T-helper 1 cell treated with Interleukin-12 subunit alpha and Interleukin-12 subunit beta and Interleukin-4 antibody, amounts not matched to agents 30 μg/mL and 1 μg/mL, for 36 hours (primary cell): ENCODE measurements at regions not wholly inside any gene's neighbourhood (a gene's known extent, or its start where the extent isn't known, plus 50 kb on each side); places are given as distances from the start of the nearest gene placed in this dataset.

Experiments
- H3K27ac Mint-ChIP-seq: one replicate; pipeline ENCODE4 v1.8.0; 2021; ENCODE audit warnings: mild to moderate bottlenecking, mixed read lengths
- H3K27me3 Mint-ChIP-seq: one replicate; pipeline ENCODE4 v1.8.0; 2021; ENCODE audit warnings: low read depth, mixed read lengths
- H3K36me3 Mint-ChIP-seq: one replicate; pipeline ENCODE4 v1.8.0; 2021; ENCODE audit warnings: low read depth, mixed read lengths
- H3K4me1 Mint-ChIP-seq: one replicate; pipeline ENCODE4 v1.8.0; 2021; ENCODE audit warnings: low read depth, mixed read lengths
- H3K4me3 Mint-ChIP-seq: one replicate; pipeline ENCODE4 v1.8.0; 2021; ENCODE audit warnings: mild to moderate bottlenecking, moderate library complexity, mixed read lengths
- H3K9me3 Mint-ChIP-seq: one replicate; pipeline ENCODE4 v1.8.0; 2021; ENCODE audit warnings: mixed read lengths

DNA sequence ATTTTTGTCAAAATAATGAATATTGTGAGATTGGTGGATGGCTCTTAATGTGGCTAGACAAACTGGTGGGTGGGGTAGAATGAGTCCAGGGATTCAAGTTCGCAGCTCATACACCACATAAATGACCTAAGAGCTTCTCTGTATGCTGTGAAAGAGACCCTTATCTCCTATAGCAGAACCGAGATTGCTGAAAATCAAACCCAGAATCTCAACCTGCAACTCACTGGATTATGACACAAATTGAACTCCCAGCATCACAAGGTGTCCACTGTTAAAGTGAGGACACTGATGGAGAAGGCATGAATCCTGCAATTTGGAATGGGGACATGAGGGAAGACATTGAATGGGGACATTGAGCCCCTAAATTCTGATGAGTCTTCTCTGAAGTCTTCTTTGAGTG, 51.3 kb upstream of the CNKSR3 start:
- Mint-ChIP-seq H3K9me3 (no peaks in the 10 kb centered on the region), H3K4me3 (no peak overlapping the region), H3K4me1 (no peaks in the 10 kb centered on the region), H3K36me3 (no peaks in the 10 kb centered on the region), H3K27ac (no peak overlapping the region), H3K27me3 (no peaks in the 10 kb centered on the region)

DNA sequence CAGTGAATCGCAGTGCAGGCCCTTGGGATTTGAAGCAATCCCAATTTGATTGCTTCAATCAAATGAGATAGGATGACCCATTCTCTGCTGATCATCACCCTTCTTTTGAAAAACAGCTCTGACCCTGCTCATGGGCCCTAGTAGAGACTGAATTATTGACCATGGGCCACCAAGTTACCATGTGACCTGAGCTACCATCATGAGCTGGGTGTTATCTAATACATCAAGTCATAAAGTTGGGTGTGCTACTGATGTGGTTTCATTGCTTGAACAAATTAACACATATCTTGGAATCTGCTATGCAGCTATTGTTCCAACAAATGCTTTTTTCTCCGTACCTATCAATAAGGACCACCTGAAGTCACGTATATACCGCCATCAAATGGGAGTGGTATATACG, 54.8 kb upstream of the CNKSR3 start:
- Mint-ChIP-seq H3K4me1 (no peaks in the 10 kb centered on the region), H3K9me3 (no peaks in the 10 kb centered on the region), H3K27ac (no peak overlapping the region)

DNA sequence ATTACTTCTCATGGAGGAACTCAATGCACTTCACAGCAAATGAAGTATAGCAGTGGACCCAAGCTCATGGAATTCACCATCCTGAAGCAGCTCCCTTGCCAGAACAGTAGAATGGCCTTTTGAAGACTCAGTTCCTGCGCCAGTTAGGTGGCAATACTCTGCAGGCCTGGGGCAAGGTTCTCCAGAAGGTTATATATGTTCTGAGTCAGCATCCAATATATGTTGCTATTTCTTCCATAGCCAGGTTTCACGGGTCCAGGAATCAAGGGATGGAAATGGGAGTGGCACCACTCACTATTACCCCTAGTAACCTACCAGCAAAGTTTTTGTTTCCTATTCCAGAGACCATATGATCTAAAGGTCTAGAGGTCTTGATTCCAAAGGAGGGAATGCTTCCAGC, 56.4 kb upstream of the CNKSR3 start:
- H3K36me3 Mint-ChIP-seq = no peaks in the 10 kb centered on the region
- H3K4me3 Mint-ChIP-seq = no peak overlapping the region

More for the DNA sequence above, 54.8 kb upstream of the CNKSR3 start:
- H3K4me3 Mint-ChIP-seq = no peak overlapping the region
- no peaks in the 10 kb centered on the region for H3K36me3 Mint-ChIP-seq
- H3K27me3 Mint-ChIP-seq = no peaks in the 10 kb centered on the region

DNA sequence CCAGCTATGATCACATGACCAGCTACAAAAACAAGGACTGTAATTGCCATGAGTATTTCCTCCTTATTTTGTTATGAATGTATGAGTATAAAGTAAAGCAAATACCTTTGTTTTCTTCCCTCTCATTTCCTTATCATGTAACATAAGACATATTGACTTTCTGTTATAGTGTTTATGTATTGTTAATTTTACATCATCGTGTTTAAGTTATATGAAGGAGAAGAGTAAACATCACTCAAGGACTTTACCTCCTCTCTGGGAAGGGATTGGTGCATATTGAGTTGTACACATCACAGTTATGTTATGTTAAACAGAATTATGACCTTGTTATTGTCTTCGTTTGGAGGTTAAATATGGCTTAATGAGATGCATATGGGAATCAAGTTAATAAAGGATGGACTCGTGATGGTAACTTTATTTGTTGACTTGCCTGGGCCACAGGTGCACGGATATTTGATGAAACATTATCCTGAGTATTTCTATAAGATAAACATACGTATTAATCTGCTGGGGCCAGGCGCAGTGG, 57.3 kb upstream of the CNKSR3 start:
- no peaks in the 10 kb centered on the region for H3K9me3 Mint-ChIP-seq
- H3K4me1 Mint-ChIP-seq = no peaks in the 10 kb centered on the region
- no peaks in the 10 kb centered on the region for H3K27me3 Mint-ChIP-seq
- no peak overlapping the region for H3K27ac Mint-ChIP-seq
- H3K36me3 Mint-ChIP-seq = no peaks in the 10 kb centered on the region
- no peak overlapping the region for H3K4me3 Mint-ChIP-seq

More for the DNA sequence above, 56.4 kb upstream of the CNKSR3 start:
- Mint-ChIP-seq H3K4me1 (no peaks in the 10 kb centered on the region), H3K27me3 (no peaks in the 10 kb centered on the region), H3K9me3 (no peaks in the 10 kb centered on the region), H3K27ac (no peak overlapping the region)

DNA sequence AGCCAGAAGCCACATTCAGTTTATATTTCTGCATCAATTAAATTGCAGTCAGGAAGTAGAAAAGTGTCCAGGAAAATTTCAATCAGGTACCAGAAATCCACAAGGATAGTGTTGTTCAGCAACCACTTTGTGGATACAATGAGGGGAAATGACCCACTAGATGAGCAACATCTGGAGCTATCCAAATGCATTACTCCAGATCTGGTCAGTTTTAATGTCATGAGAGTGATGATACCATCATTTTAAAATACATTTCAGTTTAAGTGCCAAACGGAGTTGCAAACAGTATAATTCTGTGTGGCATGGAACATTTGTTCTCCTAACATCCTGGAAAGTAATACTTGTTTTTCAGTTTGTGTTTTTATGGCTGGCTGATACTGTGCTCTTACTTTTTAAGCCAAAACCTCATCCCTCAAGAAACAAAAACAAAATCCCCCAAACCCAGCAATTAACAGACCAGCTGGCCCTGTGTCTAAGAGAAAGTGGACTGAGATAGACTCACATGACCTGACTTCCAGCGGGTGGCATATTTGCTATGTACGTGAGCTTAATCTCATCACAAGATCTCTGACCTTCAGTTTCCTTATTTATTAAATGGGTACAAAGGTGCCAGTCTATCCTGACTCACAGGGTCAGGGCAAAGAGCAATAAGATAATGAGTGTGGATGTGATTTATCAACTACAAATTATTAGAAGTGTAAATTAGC, 58.8 kb upstream of the CNKSR3 start:
- H3K27ac Mint-ChIP-seq = no peak overlapping the region
- H3K36me3 Mint-ChIP-seq = no peaks in the 10 kb centered on the region
- H3K9me3 Mint-ChIP-seq = no peaks in the 10 kb centered on the region
- no peaks in the 10 kb centered on the region for H3K4me1 Mint-ChIP-seq
- H3K27me3 Mint-ChIP-seq = no peaks in the 10 kb centered on the region
- no peak overlapping the region for H3K4me3 Mint-ChIP-seq

GRCh38 chr6:154570505-154570904, 60.0 kb upstream of the CNKSR3 start:
- H3K27me3 Mint-ChIP-seq = no peaks in the 10 kb centered on the region
- no peaks in the 10 kb centered on the region for H3K36me3 Mint-ChIP-seq
- no peaks in the 10 kb centered on the region for H3K9me3 Mint-ChIP-seq
- no peak overlapping the region for H3K27ac Mint-ChIP-seq
- no peaks in the 10 kb centered on the region for H3K4me1 Mint-ChIP-seq
- no peak overlapping the region for H3K4me3 Mint-ChIP-seq

GRCh38 chr6:154572556-154572955, 62.1 kb upstream of the CNKSR3 start:
- no peaks in the 10 kb centered on the region for H3K36me3 Mint-ChIP-seq
- no peak overlapping the region for H3K4me3 Mint-ChIP-seq
- no peaks in the 10 kb centered on the region for H3K27me3 Mint-ChIP-seq
- no peak overlapping the region for H3K27ac Mint-ChIP-seq
- H3K9me3 Mint-ChIP-seq = no peaks in the 10 kb centered on the region
- no peaks in the 10 kb centered on the region for H3K4me1 Mint-ChIP-seq

GRCh38 chr6:154578004-154578559, 67.6 kb upstream of the CNKSR3 start:
- Mint-ChIP-seq H3K4me3 (no peak overlapping the region), H3K36me3 (no peaks in the 10 kb centered on the region), H3K4me1 (no peaks in the 10 kb centered on the region), H3K27me3 (no peaks in the 10 kb centered on the region), H3K27ac (no peak overlapping the region), H3K9me3 (no peaks in the 10 kb centered on the region)

DNA sequence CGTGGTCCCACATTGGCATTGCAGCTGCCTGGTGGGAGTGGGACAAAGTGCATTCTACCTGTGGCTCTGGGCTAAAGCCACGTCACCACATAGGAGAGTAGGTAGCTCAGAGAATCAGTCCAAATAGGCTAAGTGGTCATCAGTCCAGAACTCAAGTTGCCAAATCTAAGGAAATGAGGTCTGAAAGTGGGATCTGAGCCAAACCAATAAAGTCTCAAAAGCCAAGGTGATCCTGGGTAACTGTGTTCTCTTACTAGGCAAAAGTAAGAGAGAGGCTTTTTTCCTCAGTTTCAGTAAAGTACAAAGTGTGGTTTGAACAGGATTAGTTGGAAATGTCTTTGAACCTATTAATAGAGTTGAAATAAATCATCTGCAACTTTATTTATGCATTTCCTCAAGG, 68.6 kb upstream of the CNKSR3 start:
- H3K36me3 Mint-ChIP-seq = no peaks in the 10 kb centered on the region
- no peak overlapping the region for H3K4me3 Mint-ChIP-seq
- H3K4me1 Mint-ChIP-seq = no peaks in the 10 kb centered on the region
- H3K27ac Mint-ChIP-seq = no peak overlapping the region
- H3K27me3 Mint-ChIP-seq = no peaks in the 10 kb centered on the region
- H3K9me3 Mint-ChIP-seq = no peaks in the 10 kb centered on the region

- H3K27ac Mint-ChIP-seq = no peak overlapping the region
- H3K4me3 Mint-ChIP-seq = no peak overlapping the region
- H3K4me1 Mint-ChIP-seq = no peaks in the 10 kb centered on the region
- no peaks in the 10 kb centered on the region for H3K36me3 Mint-ChIP-seq
- no peaks in the 10 kb centered on the region for H3K9me3 Mint-ChIP-seq
- H3K27me3 Mint-ChIP-seq = no peaks in the 10 kb centered on the region
These were observed 69.0 kb upstream of the CNKSR3 start for GRCh38 chr6:154579485-154579884.

DNA sequence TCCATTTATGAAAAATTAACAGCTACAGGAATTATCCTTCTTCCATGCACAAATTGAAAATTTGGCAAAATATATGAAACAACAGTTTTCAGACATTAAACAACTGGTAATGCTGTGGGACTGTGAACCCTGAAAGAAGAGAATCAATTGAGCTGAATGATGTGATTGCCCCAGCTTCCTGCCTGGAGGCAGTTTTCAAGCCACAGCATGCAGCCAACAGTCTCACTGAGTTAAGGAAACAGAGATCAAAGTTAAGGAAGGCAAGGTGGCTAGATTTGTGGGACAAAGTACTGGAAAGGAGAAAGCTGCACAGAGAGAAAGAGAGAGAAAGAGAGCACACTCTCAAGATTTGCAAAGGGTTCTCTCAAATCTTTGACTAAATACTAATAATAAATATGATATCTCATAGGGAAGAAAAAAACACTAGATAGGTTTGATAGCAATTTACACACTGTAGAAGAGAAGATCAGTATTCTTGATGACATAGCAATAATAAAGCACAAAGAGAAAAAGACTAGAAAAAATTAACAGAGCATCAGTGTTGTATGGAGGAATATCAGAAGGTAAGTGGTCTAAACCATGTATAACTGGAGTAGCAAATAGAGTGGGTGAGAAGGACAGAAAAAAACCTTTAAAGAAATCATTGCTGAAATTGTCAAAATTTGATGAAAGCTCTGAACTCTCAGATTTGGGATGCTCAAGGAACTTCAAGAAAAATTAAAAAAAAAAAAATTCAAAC, 70.1 kb upstream of the CNKSR3 start:
- no peak overlapping the region for H3K4me3 Mint-ChIP-seq
- no peaks in the 10 kb centered on the region for H3K36me3 Mint-ChIP-seq
- no peaks in the 10 kb centered on the region for H3K4me1 Mint-ChIP-seq
- no peaks in the 10 kb centered on the region for H3K27me3 Mint-ChIP-seq
- no peaks in the 10 kb centered on the region for H3K9me3 Mint-ChIP-seq
- no peak overlapping the region for H3K27ac Mint-ChIP-seq

GRCh38 chr6:154582696-154583095, 72.2 kb upstream of the CNKSR3 start:
- no peak overlapping the region for H3K4me3 Mint-ChIP-seq
- no peaks in the 10 kb centered on the region for H3K4me1 Mint-ChIP-seq
- no peaks in the 10 kb centered on the region for H3K27me3 Mint-ChIP-seq

GRCh38 chr6:154583546-154584188, 73.2 kb upstream of the CNKSR3 start:
- Mint-ChIP-seq H3K4me3 (no peak overlapping the region), H3K4me1 (no peaks in the 10 kb centered on the region), H3K36me3 (no peaks in the 10 kb centered on the region), H3K9me3 (no peaks in the 10 kb centered on the region), H3K27me3 (no peaks in the 10 kb centered on the region), H3K27ac (no peak overlapping the region)

More at GRCh38 chr6:154582696-154583095, 72.2 kb upstream of the CNKSR3 start:
- Mint-ChIP-seq H3K27ac (no peak overlapping the region), H3K36me3 (no peaks in the 10 kb centered on the region), H3K9me3 (no peaks in the 10 kb centered on the region)

- Mint-ChIP-seq H3K9me3 (no peaks in the 10 kb centered on the region), H3K36me3 (no peaks in the 10 kb centered on the region), H3K4me1 (no peaks in the 10 kb centered on the region), H3K27me3 (no peaks in the 10 kb centered on the region), H3K4me3 (no peak overlapping the region), H3K27ac (no peak overlapping the region)
These were observed 80.3 kb upstream of the CNKSR3 start for GRCh38 chr6:154590756-154591155.
